Esophagus squamous epithelium (tissue), 4 donors: ENCODE measurements at regions not wholly inside any gene's neighbourhood (a gene's known extent, or its start where the extent isn't known, plus 50 kb on each side); places are given as distances from the start of the nearest gene placed in this dataset.

ENCODE experiments used
- CTCF ChIP-seq, 6 experiments: fragments of 450-650 bp in 4 of 6; fragments of 200-600 bp in 2 of 6; sonication (generic) in 2 of 6; IDR thresholded peaks; one replicate each; pipeline ENCODE4 v1.5.1; 2016 to 2019; ENCODE audit warnings: antibody characterized with exemption in 6 of 6, mild to moderate bottlenecking in 4 of 6, moderate library complexity in 4 of 6
- POLR2A ChIP-seq, 4 donors: fragments of 450-650 bp; IDR thresholded peaks; one replicate each; pipeline ENCODE4 v1.6.1; 2017; ENCODE audit warnings: antibody characterized with exemption in 4 of 4, mild to moderate bottlenecking in 4 of 4, moderate library complexity in 3 of 4

GRCh38 chr16:61210076-61210475 lies 826.2 kb downstream of the CDH8 start:
- TF ChIP-seq CTCF (IDR thresholded peaks at IDR 0.05), result no peak
- no peak for TF ChIP-seq POLR2A (IDR thresholded peaks at IDR 0.05)
